Peyer's patch (tissue), 4 donors: ENCODE measurements at regions not wholly inside any gene's neighbourhood (a gene's known extent, or its start where the extent isn't known, plus 50 kb on each side); places are given as distances from the start of the nearest gene placed in this dataset.

Experiments used
- POLR2A ChIP-seq, 2 donors: fragments of 450-650 bp; IDR thresholded peaks; one replicate each; pipeline ENCODE4 v1.5.1; 2017; ENCODE audit warnings: antibody characterized with exemption in 2 of 2, mild to moderate bottlenecking in 2 of 2, moderate library complexity in 2 of 2
- TF ChIP-seq, protein P1 (sequence below), 6 experiments: fragments of 450-650 bp in 4 of 6; fragments of 200-600 bp in 2 of 6; sonication (generic) in 1 of 6; IDR thresholded peaks; one replicate each; pipeline ENCODE4 v1.5.1; 2017 to 2019; ENCODE audit warnings: antibody characterized with exemption in 6 of 6, mild to moderate bottlenecking in 3 of 6, moderate library complexity in 1 of 6

GRCh38 chr14:106222311-106222710 lies 695.9 kb downstream of the TMEM121 start:
- TF ChIP-seq, protein P1, sequence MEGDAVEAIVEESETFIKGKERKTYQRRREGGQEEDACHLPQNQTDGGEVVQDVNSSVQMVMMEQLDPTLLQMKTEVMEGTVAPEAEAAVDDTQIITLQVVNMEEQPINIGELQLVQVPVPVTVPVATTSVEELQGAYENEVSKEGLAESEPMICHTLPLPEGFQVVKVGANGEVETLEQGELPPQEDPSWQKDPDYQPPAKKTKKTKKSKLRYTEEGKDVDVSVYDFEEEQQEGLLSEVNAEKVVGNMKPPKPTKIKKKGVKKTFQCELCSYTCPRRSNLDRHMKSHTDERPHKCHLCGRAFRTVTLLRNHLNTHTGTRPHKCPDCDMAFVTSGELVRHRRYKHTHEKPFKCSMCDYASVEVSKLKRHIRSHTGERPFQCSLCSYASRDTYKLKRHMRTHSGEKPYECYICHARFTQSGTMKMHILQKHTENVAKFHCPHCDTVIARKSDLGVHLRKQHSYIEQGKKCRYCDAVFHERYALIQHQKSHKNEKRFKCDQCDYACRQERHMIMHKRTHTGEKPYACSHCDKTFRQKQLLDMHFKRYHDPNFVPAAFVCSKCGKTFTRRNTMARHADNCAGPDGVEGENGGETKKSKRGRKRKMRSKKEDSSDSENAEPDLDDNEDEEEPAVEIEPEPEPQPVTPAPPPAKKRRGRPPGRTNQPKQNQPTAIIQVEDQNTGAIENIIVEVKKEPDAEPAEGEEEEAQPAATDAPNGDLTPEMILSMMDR (IDR thresholded peaks at IDR 0.05) = no peak
- TF ChIP-seq POLR2A (IDR thresholded peaks at IDR 0.05) = no peak
